Stimulated activated CD4-positive, alpha-beta T cell treated with anti-CD3 and anti-CD28 coated beads, Interleukin-4, amount 100 ng/mL, for 24 hours (primary cell): ENCODE measurements at regions not wholly inside any gene's neighbourhood (a gene's known extent, or its start where the extent isn't known, plus 50 kb on each side); places are given as distances from the start of the nearest gene placed in this dataset.
"Not testable (repeated sequence)": the region's sequence is repeated elsewhere in the genome, so short reads cannot be mapped to it uniquely, and the experiment has no call there.

Source experiments
- DNase-seq: peaks from one replicate; pipeline ENCODE4 v3.0.0-alpha.2; 2020

- no peak for DNase-seq
Observed at GRCh38 chr4:114306946-114307345, 291.7 kb upstream of the UGT8 start.

DNA sequence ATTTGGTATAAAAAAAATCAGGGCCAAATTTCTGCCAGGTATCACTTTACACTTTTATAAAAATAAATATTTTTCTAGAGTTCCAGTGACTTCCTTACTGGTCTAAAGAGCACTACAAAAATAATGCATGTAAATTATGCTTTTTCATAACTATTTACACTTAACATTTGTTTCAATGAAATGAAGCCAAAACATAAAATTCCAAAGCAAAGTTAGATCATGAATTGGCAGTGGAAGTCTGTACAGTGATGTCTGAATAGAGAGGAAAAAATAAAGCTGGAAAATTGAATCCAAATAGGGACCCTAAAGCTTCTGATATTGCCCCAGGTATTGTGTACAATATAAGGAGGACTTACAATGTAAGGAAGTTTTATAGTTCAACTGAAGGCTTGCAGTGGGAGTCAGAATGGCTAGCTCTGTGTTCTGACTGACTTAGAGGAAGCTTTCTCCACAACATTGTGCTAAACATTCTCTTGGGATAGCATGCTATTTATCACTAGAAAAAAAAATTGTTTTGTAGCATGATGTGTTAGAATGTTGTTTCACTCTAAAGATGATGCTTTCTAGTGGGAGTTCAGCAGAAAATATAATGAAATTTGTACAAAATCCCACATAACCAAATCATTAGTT is 288.2 kb upstream of the UGT8 start:
- DNase-seq = no peak

- no peak for DNase-seq
Observed at GRCh38 chr4:114311787-114312186, 286.8 kb upstream of the UGT8 start.

GRCh38 chr4:114312338-114312737 is 286.3 kb upstream of the UGT8 start:
- DNase-seq = no peak

DNA sequence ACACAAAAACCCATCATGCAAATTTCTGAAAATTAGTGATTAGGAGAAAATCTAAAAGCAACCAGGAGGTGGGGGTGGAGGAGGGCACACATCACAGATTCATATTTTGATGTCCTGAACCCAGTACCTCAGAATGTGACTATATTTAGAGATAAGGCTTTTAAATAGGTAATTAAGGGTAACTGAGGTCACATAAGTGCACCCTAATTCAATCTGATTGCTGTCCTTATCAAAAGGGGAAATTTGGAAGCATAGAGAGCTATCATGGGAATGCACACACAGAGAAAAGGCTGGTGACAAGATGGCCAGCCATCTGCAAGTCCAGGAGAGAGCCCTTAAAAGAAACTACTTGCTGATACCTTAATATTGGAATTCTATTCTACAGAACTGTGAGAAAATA is 281.8 kb upstream of the UGT8 start:
- DNase-seq = no peak

DNA sequence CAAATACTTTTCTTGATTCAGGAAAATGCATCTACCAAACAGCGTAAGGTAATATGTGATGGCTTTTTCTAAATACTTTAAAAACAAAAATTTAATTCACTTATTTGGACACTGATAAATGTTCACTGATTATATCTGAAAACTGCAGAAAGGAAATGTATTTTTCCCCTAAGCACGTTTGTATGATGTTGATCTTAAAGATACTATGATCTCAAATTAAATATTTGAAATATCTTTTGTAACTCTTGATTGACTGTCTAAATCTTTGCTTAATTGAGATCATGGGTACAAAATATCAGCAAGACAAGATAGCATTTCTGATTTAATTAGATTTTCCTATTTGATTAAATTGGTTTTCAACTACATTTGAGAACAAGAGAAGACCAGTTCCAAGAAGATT is 281.0 kb upstream of the UGT8 start:
- no peak for DNase-seq

DNA sequence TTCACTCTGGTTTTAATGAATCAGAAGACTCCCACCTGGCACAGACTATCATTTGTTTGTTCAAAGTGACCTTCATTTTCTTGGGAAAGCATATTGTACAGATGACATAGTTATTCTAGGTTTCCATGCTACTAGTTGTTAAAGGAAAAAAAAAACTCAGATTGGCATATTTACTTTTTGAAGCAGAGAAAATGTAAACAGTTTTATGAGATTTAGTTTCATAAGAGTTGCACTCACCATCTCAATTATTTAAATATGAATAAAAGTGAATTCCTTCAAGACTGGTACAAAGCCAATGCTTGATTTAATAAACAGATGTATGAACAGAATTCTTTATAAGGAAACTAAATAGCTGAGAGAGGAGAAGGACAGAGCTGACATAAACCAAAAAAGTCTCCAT is 280.3 kb upstream of the UGT8 start:
- no peak for DNase-seq

DNA sequence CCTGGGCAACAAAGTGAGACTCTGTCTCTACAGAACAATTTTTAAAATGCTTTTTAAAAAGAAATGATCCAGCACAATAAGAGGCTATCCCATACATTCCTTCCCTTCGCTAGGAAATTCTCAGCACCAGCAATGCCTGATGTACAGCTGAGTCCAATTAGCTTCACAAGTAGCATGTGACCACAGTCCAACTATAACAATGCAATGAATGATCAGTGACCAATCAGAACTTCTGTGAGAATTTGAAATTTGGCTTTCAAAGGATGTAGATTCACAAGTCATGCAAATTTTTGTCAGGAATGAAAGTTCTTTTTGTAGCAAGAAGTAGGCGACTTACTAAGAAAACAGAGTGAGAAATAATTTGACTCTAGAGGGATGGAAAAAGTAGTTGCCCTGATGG is 278.5 kb upstream of the UGT8 start:
- DNase-seq = no peak

DNA sequence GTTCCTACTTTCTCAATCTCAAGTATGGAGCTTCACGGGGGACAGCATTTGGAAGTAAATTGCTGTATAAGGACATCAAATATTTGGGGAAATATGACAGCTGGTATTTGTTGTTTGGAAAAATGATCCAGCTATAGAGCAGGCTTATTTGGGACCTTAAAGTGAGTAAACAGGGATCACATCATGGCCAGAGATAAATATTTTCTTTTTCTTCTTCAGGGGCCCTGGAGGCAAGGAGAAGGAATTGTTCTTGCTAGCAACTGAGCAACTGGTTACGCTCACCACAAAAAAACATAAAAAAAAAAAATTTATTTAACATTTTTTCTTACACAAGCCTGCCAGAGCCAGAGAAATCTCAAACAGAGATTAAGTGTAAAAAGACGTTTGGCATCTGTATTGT is 277.2 kb upstream of the UGT8 start:
- DNase-seq = no peak

DNA sequence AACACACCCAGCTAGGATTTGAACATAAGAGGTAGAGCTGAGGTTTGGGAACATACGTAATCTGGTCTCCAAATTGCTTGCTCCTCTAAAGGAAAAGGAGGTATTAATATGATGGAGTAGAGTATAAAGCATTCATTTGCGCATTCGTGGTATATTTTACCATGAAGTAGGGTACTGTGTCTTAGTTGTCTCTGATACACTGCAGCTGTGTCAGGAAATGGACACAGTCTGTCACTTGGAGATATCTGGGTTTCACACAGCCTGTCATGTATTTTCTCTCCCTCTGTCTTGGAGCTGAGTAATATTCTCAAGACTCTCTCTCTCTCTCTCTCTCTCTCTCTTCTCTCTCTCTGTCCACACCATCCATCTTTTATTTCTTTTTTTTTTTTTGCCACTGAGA is 274.8 kb upstream of the UGT8 start:
- DNase-seq = no peak

- DNase-seq = no peak
Observed at GRCh38 chr4:114326358-114326757, 272.2 kb upstream of the UGT8 start.

DNA sequence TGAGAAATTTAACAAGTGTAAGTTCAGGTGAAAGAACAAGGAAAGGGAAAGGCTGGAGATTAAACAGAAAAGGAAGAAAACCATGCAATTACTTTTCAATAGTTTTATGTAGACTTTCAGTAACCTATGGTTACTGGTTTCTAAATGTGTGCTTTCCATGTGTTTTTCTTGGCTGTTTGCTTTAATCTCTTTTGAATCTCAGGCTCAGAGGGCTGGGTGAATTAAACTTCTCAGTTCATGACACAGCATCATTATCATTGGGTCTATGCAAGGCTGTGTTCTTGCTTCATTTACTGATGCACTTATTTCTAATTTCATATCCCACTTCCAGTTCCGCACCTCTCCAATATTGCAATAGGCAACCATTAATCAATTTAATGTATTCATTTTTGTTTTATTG is 266.5 kb upstream of the UGT8 start:
- no peak for DNase-seq

GRCh38 chr4:114334363-114334762 is 264.2 kb upstream of the UGT8 start:
- not testable (repeated sequence) for DNase-seq

GRCh38 chr4:114334884-114335330 is 263.7 kb upstream of the UGT8 start:
- DNase-seq = no peak

GRCh38 chr4:114335339-114335738 is 263.3 kb upstream of the UGT8 start:
- no peak for DNase-seq

GRCh38 chr4:114343015-114343414 is 255.6 kb upstream of the UGT8 start:
- no peak for DNase-seq

GRCh38 chr4:114349543-114350175 is 248.9 kb upstream of the UGT8 start:
- DNase-seq = no peak

DNA sequence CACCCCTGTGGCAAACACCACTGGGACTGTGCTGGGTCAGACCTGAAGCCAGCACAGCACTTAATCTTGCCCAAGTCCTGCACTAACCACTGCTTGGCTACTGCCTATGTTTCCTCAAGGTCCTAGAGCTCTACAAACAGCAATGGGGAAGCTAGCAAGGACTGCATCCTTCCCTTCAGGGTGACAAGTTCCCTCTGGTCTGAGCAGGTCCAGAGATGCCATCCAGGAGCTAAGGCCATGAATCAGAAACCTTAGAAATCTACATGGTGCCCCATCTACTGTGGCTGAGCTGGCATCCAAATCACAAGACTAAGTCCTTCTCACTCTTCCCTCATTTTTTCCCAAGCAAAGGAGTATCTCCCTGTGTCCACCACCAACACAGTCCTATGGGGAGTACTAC is 239.7 kb upstream of the UGT8 start:
- DNase-seq = no peak

DNA sequence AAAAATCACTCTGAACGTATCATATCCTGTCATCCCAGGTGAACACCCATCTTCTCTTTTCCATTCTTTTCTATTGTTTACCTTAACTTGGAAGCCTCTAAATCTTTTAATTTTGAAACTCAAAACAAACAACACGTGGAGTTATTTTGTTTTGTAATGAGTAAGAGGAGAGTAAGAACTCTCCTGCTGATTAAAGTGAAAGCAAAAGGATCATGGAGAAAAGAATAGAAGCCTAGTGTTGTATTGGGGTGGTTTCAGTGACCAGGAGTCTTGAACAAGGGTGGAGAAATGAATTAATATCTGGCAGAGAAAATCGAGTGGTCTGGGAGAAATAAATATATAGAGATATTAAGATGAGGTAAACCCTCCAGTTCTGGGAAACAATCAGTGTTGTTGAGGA is 237.4 kb upstream of the UGT8 start:
- DNase-seq = no peak

DNA sequence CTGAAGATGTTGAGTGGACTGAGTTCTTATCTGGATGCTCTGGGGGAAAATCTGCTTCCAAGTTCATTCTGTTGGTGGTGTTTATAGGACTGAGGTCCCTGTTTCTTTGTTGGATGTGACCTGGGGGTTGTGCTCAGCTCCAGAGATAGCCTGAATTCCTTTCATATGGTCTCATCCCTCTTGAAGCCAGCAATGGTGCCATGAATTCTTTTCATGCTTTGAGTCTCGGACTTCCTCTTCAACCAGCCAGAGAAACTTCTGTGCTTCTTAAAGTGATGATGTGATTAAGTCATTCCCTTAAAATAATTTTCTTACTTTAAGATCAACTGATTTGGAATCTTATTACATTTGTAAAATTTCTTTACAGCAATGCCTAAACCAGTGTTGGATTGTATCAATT is 233.8 kb upstream of the UGT8 start:
- DNase-seq = no peak

GRCh38 chr4:114365591-114365990 is 233.0 kb upstream of the UGT8 start:
- no peak for DNase-seq

- DNase-seq = no peak
Observed at GRCh38 chr4:114366368-114366767, 232.2 kb upstream of the UGT8 start.

DNA sequence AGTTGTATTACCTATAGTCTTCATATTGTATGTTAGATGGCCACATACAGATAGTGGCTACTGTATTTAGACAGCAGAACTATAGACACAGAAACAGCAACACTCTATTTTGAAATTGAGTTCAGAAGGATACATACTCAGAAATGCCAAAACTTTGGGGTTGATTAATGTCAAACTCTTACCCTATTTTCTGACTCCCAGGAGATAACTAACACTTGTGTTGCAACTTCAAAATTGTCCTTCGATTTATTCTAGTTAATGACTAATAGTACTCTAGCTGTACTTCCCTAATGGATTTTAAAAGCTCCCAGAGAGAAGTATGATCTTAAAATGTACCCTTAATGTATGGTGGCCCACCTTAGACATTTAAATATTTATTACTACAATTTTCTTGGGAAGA is 229.9 kb upstream of the UGT8 start:
- no peak for DNase-seq

GRCh38 chr4:114373508-114373907 is 225.1 kb upstream of the UGT8 start:
- no peak for DNase-seq

DNA sequence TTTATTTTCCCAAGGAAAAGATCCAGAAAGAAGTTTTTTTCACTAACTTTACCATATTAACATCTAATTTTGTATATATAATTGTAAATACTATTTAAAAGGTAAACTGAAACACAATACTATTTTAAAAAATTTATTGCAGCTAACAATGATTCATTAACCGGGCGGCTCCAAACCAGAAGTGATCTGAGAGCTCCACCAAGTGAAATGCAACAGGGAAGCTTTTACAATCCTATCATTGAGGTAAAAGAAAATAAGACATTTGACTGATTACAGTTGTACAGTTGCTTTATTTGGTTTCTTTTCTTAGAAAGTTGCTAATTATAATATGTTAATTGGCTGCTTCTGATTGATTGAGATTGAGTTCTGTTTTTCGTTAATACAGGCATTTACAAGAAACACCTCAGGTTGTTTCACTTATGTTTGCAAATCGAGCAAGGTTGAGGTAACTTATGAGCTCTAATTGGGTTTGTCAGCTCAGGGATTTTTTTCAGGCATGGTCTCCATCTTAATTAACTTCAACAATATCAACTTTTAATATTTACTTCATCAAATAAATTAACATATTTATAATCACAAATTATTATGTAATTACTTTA is 220.2 kb upstream of the UGT8 start:
- no peak for DNase-seq
